CD4-positive, CD25-positive, alpha-beta regulatory T cell (primary cell): ENCODE measurements at regions not wholly inside any gene's neighbourhood (a gene's known extent, or its start where the extent isn't known, plus 50 kb on each side); places are given as distances from the start of the nearest gene placed in this dataset.
"Not testable (repeated sequence)": the region's sequence is repeated elsewhere in the genome, so short reads cannot be mapped to it uniquely, and the experiment has no call there.

ENCODE experiments used
- ATAC-seq, 2 donors: fragments of 150-1000 bp; cut with Tn5 transposase; one replicate each; pipeline ENCODE4 v1.10.0; 2021; ENCODE audit warnings: low read depth in 2 of 2, moderate number of reproducible peaks in 2 of 2, moderate library complexity in 1 of 2
- DNase-seq, 3 donors: peaks; one replicate each; pipeline versions ENCODE4 v3.0.0 to v3.0.0-alpha.2; 2012 to 2022; ENCODE audit warnings: mixed read lengths in 1 of 3
- H3K27ac ChIP-seq: one replicate; pipeline ENCODE4 v1.7.0; 2013; ENCODE audit warnings: mild to moderate bottlenecking, low read length; ENCODE audit not compliant: insufficient read depth, poor library complexity, severe bottlenecking
- H3K27me3 ChIP-seq: one replicate; pipeline ENCODE4 v1.7.0; 2013; ENCODE audit warnings: low read length; ENCODE audit not compliant: control insufficient read depth, insufficient read depth
- H3K36me3 ChIP-seq: one replicate; pipeline ENCODE4 v1.7.0; 2013; ENCODE audit warnings: mild to moderate bottlenecking, low read length, moderate library complexity; ENCODE audit not compliant: control insufficient read depth, insufficient read depth
- H3K4me1 ChIP-seq: 2 replicates; pipeline ENCODE4 v1.7.0; 2013; ENCODE audit warnings: mild to moderate bottlenecking, low read length; ENCODE audit not compliant: insufficient read depth, control insufficient read depth, poor library complexity, severe bottlenecking
- H3K4me3 ChIP-seq: one replicate; pipeline ENCODE4 v1.7.0; 2013; ENCODE audit warnings: low read depth, mild to moderate bottlenecking, low read length, moderate library complexity
- H3K9me3 ChIP-seq, 2 experiments: 1 replicate in 1 of 2; 2 replicates in 1 of 2; pipeline ENCODE4 v1.7.0; 2013; ENCODE audit warnings: low read length in 2 of 2, mild to moderate bottlenecking in 1 of 2, moderate library complexity in 1 of 2; ENCODE audit not compliant: control insufficient read depth in 2 of 2
- H3K27ac Mint-ChIP-seq, 3 donors: one replicate each; pipeline ENCODE4 v1.8.0; 2020 to 2022; ENCODE audit warnings: mild to moderate bottlenecking in 3 of 3, mixed read lengths in 3 of 3, moderate library complexity in 2 of 3
- H3K27me3 Mint-ChIP-seq: one replicate; pipeline ENCODE4 v1.8.0; 2022; ENCODE audit warnings: mild to moderate bottlenecking, mixed read lengths
- H3K36me3 Mint-ChIP-seq: one replicate; pipeline ENCODE4 v1.8.0; 2020; ENCODE audit warnings: mixed read lengths
- H3K4me1 Mint-ChIP-seq, 4 donors: one replicate each; pipeline ENCODE4 v1.8.0; 2020 to 2022; ENCODE audit warnings: mixed read lengths in 4 of 4, mild to moderate bottlenecking in 1 of 4
- H3K4me3 Mint-ChIP-seq, 4 donors: one replicate each; pipeline ENCODE4 v1.8.0; 2020 to 2022; ENCODE audit warnings: mild to moderate bottlenecking in 4 of 4, mixed read lengths in 4 of 4, moderate library complexity in 3 of 4
- H3K9me3 Mint-ChIP-seq, 7 donors: one replicate each; pipeline ENCODE4 v1.8.0; 2020 to 2022; ENCODE audit warnings: mixed read lengths in 7 of 7, mild to moderate bottlenecking in 3 of 7, moderate library complexity in 2 of 7

DNA sequence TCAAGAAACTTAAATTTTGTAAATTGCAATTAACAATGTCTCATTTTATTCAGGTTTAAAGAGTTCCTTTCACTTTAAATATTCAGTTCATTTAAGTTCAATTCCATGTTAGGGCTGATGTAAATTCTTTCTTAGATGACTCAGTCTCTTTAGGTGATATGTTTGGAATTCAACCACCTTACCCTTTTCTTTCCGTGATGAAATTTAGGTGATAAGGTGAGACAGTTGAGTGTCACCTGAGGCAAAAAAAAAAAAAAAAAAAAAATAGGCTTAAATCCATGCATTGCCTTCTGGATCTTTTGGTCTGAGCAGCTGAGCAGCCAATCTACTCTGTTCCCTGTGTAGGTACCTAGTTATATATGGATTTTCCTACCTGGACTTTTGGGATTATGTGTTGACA, 299.5 kb downstream of the DAD1 start:
- Mint-ChIP-seq H3K9me3 (no peaks in the 10 kb centered on the region), H3K27me3 (no peaks in the 10 kb centered on the region), H3K27ac (no peak overlapping the region), H3K4me3 (no peak overlapping the region), H3K36me3 (no peaks in the 10 kb centered on the region), H3K4me1 (no peaks in the 10 kb centered on the region)
- no peak for ATAC-seq
- Histone ChIP-seq H3K4me3 (no peak overlapping the region), H3K36me3 (no peaks in the 10 kb centered on the region), H3K4me1 (no peaks in the 10 kb centered on the region), H3K27me3 (no peaks in the 10 kb centered on the region), H3K9me3 (no peaks in the 10 kb centered on the region), H3K27ac (no peak overlapping the region)
- no peak for DNase-seq

DNA sequence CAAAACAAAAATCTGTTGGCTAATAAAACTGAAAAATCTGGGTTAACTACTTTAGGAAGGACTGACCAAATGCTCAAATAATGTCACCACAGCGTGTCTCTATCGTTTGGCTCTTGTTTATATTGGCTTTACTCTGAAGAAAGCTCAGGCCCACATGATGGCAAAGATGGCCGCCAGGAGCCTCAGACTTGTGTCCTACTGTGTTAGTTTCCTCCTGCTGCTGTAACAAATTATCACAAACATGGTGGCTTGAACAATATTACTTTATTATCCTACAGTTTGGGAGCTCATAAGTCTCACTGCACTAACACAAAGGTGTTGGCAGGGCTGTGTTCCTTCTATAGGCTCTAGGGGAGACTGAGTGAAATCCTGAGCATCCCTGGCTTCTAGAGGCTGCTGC, 303.0 kb downstream of the DAD1 start:
- no peak overlapping the region for H3K4me3 Mint-ChIP-seq
- no peaks in the 10 kb centered on the region for H3K4me1 ChIP-seq
- H3K27ac ChIP-seq = no peak overlapping the region
- no peaks in the 10 kb centered on the region for H3K27me3 Mint-ChIP-seq
- H3K4me1 Mint-ChIP-seq = peaks cover 0 to 1% (median 0%) of the 10 kb centered on the region in 4 donors
- no peaks in the 10 kb centered on the region for H3K27me3 ChIP-seq
- no peak for ATAC-seq
- H3K27ac Mint-ChIP-seq = no peak overlapping the region
- no peak for DNase-seq
- no peaks in the 10 kb centered on the region for H3K36me3 Mint-ChIP-seq
- no peaks in the 10 kb centered on the region for H3K36me3 ChIP-seq
- no peak overlapping the region for H3K4me3 ChIP-seq
- H3K9me3 ChIP-seq = no peaks in the 10 kb centered on the region
- no peaks in the 10 kb centered on the region for H3K9me3 Mint-ChIP-seq

DNA sequence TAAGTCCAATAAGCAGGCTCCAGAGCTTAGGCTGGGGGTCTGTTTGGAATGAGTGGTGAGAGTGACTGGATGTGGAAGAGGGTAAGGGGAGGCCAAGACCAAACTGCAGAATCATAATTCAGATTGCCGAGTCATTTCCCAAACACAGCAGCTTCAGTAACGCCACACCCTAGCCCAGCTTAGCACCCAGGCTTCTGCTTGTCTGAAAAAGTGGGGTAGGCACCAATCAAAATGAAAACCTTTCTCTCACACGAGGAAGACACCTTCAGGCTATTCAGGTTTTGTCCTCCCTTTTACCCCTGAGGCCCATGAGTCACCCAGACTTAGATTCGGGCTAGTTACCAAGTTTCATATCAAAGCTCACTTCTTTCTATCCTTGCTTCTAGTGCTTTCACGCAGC, 306.1 kb downstream of the DAD1 start:
- no peak for ATAC-seq
- Mint-ChIP-seq H3K4me1 (peaks cover 0 to 2% (median 0%) of the 10 kb centered on the region in 4 donors), H3K27me3 (no peaks in the 10 kb centered on the region), H3K36me3 (no peaks in the 10 kb centered on the region), H3K27ac (no peak overlapping the region), H3K4me3 (no peak overlapping the region), H3K9me3 (no peaks in the 10 kb centered on the region)
- no peak overlapping the region for H3K4me3 ChIP-seq
- no peak for DNase-seq
- H3K9me3 ChIP-seq = no peaks in the 10 kb centered on the region
- no peaks in the 10 kb centered on the region for H3K27me3 ChIP-seq
- no peaks in the 10 kb centered on the region for H3K4me1 ChIP-seq
- H3K36me3 ChIP-seq = no peaks in the 10 kb centered on the region
- H3K27ac ChIP-seq = no peak overlapping the region

DNA sequence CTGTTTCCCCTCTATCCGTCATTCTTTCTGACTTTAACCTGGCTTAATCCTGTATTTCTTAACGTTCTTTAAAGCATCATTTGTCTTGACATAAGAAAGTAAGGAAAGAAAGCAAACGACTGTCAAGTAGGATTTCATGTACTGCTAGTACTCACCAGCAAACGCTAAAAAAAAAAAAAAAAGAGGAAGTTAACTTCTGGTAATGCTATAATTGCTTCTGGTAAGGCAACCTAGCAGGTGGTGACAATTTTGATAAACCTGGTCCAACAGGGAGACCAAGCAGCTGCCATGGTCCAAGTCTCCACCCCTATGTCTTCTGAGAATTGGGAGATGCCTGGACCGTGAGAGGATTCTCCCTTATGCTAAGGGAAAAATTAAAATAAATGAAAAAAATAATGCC, 306.6 kb downstream of the DAD1 start:
- Mint-ChIP-seq H3K4me1 (peaks cover 0 to 2% (median 0%) of the 10 kb centered on the region in 4 donors), H3K36me3 (no peaks in the 10 kb centered on the region), H3K27ac (no peak overlapping the region), H3K27me3 (no peaks in the 10 kb centered on the region), H3K4me3 (no peak overlapping the region), H3K9me3 (no peaks in the 10 kb centered on the region)
- ATAC-seq (no peak), DNase-seq (no peak)
- Histone ChIP-seq H3K36me3 (no peaks in the 10 kb centered on the region), H3K9me3 (no peaks in the 10 kb centered on the region), H3K27ac (no peak overlapping the region), H3K4me1 (no peaks in the 10 kb centered on the region), H3K4me3 (no peak overlapping the region), H3K27me3 (no peaks in the 10 kb centered on the region)

DNA sequence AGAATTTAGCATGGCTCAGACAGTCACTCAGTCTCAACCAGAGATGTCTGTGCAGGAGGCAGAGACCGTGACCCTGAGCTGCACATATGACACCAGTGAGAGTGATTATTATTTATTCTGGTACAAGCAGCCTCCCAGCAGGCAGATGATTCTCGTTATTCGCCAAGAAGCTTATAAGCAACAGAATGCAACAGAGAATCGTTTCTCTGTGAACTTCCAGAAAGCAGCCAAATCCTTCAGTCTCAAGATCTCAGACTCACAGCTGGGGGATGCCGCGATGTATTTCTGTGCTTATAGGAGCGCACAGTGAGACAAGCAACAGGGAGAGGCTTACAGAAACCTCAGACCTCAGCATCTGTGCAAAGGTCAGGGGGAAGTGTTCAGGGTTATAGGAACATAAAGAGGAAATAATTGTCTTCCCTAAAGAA, 307.6 kb downstream of the DAD1 start:
- H3K36me3 ChIP-seq, H3K36me3 Mint-ChIP-seq, H3K4me1 ChIP-seq, H3K9me3 ChIP-seq, ATAC-seq, H3K27me3 Mint-ChIP-seq, H3K9me3 Mint-ChIP-seq, H3K27me3 ChIP-seq, DNase-seq, H3K27ac ChIP-seq, H3K4me1 Mint-ChIP-seq: not testable (repeated sequence)
- Mint-ChIP-seq H3K4me3 (peak overlapping the region in 3 of 4 donors; percentile 81 to 88 (median 85)), H3K27ac (peak overlapping the region in 1 of 3 donors; percentile 86)
- H3K4me3 ChIP-seq = peak overlapping the region; percentile 48

DNA sequence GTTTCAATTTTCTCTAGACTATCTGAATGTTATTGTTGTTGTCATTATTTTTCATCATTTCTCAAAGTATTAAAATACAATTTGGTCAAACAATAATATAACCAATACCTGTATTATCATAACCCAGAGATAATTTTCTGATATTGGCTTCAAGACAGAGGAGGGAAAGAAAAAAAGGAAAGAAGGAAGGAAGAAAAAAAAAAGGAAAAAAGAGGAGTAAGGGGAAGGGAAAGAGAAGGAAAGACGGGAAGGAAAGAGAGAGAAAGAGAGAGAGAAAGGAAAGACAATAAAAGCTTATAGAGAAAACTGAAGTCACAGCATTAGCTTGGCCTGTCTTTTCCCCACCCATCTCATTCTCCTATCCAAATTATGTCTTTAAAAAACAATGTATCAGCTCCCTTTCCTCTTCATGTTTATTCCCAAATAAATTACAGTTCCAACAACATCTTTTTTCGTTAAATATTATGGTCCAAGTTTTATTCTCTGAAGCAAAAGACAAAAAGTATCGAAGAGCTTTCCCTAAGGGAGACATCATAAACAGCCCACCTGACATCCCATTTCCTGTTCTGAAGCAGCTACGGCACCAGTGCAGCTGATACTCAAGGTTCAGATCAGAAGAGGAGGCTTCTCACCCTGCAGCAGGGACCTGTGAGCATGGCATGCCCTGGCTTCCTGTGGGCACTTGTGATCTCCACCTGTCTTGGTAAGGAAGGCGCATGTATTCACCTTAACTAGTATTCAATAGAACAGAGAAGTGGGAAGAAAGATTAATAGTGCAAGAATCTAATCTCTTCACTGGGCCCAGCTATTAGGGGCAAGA, 308.3 kb downstream of the DAD1 start:
- Histone ChIP-seq H3K27me3 (no peaks in the 10 kb centered on the region), H3K9me3 (no peaks in the 10 kb centered on the region), H3K4me3 (peak overlapping the region; percentile 48), H3K27ac (no peak overlapping the region), H3K4me1 (no peaks in the 10 kb centered on the region), H3K36me3 (no peaks in the 10 kb centered on the region)
- Mint-ChIP-seq H3K27me3 (no peaks in the 10 kb centered on the region), H3K4me3 (peak overlapping the region; percentile 54 to 88 (median 83)), H3K9me3 (no peaks in the 10 kb centered on the region), H3K27ac (no peak overlapping the region), H3K36me3 (no peaks in the 10 kb centered on the region), H3K4me1 (peaks cover 0 to 2% (median 0%) of the 10 kb centered on the region in 4 donors)
- no peak for DNase-seq
- ATAC-seq = no peak

DNA sequence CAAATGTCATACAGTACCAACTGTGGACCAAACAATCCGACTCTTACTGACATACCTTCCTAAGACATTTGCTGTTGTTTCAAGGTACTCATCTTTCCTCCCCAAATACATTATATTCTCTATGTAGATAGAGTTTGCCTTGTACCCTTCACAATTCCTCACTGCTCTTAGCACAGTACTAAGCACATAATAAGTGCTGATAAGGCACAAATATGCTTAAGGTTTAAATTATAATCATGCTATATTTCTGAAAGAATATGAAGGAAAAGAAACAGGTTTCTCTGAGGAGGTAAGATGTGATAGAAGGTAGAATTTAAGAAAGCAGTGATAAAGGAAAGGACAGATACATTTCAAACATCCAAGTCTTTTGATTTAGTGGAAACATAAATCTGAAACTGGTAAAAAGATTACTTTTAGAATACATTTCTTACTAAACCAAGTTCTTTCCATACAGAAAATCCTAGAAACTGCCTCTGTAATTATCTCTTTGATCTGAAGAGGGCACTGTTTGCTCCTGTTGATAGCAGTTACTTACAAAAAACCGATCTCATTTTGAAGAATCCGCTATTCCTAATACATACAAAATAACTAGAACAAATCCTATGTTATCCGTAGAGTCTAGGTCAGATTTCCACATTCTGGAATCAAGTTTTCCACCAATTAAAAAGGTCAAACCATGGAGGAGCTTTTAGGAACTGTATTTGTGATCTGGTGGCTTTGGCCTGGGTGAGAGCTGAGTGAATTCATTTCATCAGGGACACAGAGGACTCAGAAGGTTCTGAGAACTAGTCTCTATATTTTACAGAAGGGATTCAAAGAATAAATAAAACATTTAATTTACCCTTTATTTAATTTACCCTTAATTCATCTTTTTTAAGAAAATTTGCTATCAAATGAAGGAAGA, 311.9 kb downstream of the DAD1 start:
- Histone ChIP-seq H3K27ac (no peak overlapping the region), H3K36me3 (no peaks in the 10 kb centered on the region), H3K4me1 (no peaks in the 10 kb centered on the region), H3K9me3 (no peaks in the 10 kb centered on the region), H3K4me3 (peak overlapping the region; percentile 26), H3K27me3 (no peaks in the 10 kb centered on the region)
- no peak for ATAC-seq
- Mint-ChIP-seq H3K9me3 (no peaks in the 10 kb centered on the region), H3K4me1 (peaks cover 0 to 2% (median 0%) of the 10 kb centered on the region in 4 donors), H3K36me3 (no peaks in the 10 kb centered on the region), H3K27me3 (no peaks in the 10 kb centered on the region), H3K27ac (no peak overlapping the region), H3K4me3 (peak overlapping the region in 1 of 4 donors; percentile 51)
- no peak for DNase-seq
